ENCODE measurements at regions not wholly inside any gene's neighbourhood (a gene's known extent, or its start where the extent isn't known, plus 50 kb on each side); places are given as distances from the start of the nearest gene placed in this dataset.
A peak's percentile ranks its signal among the peaks of the same experiment; 100 is the strongest.

DNA sequence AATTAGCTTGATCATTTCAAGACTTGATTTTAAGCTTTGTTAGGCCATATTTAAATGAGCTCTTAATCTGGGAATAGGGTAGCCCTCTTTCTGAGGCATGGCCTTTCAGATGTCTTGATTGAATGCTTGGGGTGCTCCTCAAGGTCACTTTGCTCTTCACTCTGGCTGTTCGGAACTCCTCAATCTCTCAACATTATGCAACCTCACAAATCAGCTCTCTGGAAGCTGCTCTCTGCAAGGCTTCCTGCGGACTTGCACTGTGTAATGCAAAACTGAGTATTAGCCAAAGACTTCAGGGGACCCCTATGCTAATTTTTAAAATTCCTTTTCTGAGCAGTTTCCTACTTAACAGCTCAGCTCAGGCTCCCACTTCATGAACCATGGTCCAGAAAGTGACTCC is 398.3 kb downstream of the PRDM5 start:
- DNase-seq, result no peak

DNA sequence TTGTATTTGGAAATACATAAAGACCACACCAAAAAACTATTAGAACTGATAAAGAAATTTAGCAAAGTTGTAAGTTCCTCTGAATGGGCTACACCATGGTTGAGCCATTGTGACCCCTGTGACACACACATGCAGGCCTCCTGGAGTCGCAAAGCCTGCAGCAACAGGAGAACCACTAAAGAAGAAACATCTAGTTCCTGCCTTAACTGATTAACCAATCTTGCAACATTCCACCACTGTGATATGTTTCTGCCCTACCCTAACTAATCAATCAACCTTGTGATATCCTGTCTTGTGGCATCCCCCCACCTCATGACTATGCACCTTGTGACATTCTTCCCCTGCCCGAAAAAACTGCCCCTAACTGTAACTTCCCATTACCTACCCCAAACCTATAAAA is 401.8 kb downstream of the PRDM5 start:
- no peak for DNase-seq

DNA sequence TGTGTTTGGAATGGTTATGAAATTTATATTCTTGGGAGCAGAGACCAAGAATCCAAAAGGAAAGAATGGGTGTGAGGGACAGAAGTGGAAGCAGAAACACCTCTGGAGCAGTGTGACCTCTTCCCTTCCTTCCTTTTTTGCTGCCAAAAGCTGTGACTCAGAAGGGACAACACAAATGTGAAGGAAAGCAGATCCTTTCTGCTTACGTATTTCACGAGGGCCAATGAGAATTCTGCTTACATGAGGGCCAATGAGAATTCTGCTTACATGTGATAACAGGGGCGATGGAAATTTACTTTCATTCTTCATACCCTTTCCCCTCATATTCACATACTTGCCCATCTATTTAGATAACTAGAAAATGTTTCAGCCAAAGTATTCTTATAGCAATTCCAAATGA is 404.6 kb downstream of the PRDM5 start:
- DNase-seq, result peak; percentile 36

DNA sequence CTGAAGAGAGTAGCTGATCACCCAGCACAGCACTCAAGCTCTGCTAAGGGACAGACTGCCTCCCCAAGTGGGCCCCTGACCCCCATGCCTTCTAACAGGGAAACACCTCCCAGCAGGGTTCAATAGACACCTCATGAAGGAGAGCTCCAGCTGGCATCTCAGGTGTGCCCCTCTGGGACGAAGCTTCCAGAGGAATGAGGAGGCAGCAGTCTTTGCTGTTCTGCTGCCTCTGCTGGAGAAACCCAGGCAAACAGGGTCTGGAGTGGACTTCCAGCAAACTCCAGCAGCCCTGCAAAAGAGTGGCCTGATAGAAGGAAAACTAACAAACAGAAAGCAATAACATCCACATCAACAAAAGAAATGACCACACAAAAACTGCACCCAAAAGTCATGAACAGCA is 412.8 kb downstream of the PRDM5 start:
- DNase-seq, result no peak

DNA sequence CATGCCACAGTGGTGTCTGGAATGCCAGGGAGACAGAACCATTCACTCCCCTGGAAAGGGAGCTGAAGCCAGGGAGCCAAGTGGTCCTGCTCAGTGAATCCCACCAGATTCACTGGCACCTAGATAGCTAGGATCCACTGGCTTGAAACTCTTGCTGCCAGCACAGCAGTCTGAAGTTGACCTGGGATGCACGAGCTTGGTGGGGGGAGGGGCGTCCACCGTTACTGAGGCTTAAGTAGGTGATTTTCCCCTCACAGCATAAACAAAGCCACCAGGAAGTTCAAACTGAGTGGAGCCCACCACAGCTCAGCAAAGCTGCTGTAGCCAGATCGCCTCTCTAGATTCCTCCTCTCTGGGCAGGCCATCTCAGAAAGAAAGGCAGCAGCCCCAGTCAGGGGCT is 413.3 kb downstream of the PRDM5 start:
- DNase-seq, result no peak

DNA sequence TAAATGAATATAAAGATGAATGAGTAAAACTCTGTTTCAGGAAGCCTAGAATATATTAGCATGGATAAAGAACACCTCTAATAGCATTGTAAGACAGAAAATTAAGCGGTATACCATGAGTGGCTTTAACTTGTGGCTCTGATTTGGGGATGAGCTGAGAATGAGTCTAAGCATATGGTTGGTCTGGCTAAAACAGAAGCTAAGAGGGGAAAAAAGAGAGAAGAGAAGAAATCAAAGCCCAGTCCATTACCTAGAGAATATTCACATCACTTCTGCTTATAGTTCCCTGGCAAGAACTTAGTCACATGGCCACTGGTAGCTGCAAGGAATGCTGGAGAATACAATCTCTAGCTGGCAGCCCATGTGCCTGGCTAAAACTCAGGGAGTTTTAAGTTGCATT is 414.5 kb downstream of the PRDM5 start:
- DNase-seq, result no peak

DNA sequence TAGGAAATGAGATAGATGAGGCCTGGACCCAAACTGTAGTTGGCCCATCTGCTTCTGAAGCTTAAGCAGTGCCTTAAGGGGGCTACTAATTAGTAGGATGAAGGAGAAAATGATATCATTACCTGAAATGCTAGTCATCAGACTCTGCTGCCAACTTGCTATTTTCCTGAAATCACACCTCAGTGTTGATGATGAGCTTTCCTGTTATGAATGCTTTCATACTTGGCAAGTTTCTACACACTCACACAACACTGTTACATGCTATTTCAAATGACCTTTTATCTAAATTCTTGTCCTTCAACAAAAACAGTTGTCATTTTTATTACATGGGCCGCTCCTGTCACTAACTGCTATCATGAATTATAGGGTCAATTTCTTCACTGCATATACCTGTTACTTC is 416.0 kb downstream of the PRDM5 start:
- no peak for DNase-seq

DNA sequence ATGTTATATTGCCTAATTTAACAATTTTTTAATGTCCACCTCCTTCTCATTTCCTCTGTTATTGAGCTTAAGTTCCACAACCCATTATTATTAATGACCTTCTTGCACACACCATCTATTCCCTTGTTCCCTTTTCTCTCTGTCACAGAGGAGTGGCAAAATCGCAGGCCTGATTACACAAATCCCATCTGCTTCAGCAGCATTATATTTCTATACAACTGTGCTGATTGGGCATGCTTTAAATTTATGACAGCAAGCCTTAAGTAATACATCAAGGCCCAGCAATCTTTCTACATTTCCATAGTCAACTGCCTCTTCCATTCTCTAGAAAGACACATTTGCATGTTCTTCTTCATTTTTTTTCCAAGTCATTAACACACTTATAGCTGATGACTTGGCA is 423.8 kb downstream of the PRDM5 start:
- no peak for DNase-seq

DNA sequence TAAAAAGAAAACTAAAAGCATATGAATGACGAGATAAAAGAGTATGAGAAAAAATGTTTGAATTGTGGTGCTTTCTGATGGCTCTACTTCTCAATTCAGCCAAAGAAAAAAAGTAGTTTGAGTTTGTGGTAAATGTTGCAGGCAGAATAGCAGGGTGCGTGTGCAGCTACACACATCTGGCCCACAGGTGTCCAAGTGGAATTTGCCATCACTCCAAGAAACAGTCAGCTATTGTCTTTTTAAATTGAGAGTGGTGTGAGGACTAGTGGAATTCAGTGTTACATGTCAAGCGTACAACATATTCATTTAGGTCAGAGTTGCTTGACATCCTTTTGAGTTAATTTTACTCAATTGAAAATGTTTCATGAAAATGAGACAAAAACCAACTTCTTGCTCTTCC is 424.8 kb upstream of the MAD2L1 start:
- no peak for DNase-seq

DNA sequence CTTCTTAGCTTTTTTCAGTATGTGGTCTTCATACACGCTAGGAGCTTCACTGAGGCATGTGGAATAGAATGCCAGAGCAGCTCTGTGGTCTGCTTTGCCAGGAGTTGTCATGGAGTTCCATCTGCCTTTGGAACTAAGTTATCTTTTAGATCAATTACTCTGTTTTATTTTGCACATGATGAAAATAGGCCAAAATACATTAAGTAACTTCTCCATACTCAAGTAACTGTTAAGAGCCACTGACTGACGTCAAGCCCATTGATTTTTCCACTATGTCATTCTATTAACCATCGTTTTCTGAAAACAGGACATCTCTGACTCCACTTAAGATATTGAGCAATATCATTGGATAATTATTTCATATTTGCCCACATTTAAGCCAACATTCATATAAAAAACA is 415.1 kb upstream of the MAD2L1 start:
- peak; percentile 21 for DNase-seq

DNA sequence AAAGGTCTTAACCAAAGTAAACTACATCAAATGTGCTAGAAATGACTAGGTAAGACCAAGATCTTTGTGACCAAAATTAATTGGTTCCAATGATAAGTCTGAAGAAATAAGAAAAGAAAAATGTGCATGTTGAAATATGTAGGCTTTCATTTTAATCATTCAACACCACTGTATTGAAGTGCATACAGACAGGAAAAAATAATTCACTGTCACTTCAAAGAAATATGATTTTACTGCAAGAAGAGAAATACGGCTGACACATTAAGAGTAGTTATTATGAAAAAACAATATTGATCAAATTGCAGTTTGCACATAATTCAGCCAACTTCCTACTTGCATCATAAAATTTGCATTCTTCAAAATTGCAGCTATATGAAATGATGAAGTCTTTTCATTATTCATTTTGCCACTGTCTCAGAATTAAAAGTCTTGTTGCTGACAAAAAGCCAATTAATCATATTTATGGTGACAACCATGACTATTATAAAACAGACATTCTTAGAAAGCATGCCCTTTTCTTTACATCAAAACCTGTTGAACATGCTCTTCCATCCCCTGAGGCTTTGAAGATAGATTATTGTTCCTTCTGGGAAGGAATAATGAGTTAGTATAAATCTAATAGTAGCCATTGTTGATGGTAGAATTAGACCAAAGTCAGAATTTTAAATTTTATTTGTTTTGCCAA is 405.9 kb upstream of the MAD2L1 start:
- no peak for DNase-seq

DNA sequence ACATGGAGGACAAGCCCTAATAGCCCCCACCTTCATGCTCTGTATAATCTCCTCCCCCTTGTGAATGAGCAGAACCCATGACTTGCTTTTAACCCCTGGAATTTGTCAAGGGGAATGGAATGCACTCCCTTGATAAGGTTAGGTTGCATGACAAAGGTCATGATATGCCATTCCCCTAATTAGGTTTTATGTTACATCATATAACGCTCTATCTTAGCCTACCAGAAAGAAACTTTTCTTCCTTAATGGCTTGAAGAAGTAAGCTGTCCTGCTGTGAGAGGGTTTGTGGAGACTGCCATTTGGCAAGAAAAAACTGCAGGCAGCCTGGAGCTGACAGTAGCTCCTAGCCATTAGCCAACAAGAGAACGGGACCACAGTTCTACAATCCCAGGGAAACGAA is 399.8 kb upstream of the MAD2L1 start:
- DNase-seq, result no peak

DNA sequence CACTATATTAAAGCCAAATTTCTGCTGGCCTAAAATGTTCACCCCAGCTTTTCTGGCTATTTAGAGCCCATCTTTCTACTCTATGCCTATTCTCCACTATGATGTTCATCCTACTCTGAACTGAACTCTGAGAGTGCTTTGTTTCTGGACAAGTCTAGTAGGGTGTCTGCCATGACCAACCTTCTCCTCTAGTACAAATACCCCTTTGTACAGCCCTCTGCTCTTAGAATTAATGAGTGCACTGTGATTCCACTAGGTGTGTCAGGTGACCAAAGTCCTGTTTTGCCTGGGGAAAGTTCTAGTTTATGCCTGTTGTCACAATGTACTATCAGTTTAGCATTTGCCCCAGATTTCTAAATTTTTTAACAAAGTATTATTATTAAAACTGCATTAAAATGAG is 388.1 kb upstream of the MAD2L1 start:
- DNase-seq, result no peak

DNA sequence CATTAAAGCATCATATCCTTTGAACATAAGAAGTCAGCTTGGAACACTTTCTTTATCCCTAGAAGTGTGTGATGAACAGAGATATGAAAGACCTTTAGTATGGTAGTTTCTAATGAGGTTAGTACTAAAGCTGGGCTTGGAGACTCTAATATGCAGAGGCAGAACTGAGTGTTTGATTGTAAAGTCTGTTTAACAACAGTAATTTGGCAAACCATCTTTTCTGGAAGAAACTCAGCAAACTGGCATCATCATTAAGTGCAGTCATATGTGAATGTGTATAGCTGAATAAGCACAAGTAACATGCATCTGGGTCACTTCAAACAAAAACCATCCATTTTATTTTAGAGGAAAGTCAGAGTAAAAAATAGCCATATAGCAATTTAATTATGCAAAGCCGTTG is 385.9 kb upstream of the MAD2L1 start:
- no peak for DNase-seq

DNA sequence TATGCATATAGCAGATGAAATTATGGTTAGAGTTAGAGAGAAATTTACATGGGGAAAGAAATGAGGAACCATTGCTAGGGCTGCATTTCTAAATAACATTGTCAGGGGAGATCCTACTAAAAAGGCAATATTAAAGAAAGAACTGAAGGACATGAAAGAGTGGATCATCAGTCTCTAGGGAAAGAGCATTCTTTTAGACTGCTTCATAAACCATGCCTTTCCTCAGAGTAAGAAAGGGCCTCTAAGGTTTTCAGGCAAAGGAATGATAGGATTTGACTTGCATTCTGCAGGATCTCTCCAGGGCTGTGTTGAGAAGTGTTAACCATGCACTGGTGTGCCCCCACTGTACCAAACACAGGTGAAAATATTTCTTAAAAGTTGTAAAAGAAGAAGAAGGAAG is 385.4 kb upstream of the MAD2L1 start:
- peak; percentile 77 for DNase-seq

DNA sequence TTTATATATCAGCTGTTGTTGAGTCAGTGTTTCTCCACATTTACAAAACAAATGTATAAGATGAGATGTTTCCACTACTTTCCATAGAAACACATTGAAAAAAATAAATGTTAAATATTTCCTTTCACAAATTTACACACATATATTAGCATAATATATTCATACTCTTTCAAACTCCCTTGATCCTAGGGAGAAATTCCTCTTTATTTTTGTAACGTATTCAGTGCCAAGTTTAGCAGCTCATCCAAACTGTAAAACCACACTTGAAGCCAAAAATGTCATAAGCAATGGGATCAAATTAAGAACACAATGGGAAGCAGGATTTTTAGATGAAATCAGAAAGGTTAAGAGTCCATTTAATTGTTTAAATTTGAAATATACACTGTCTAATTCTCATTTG is 381.1 kb upstream of the MAD2L1 start:
- DNase-seq, result peak; percentile 21

DNA sequence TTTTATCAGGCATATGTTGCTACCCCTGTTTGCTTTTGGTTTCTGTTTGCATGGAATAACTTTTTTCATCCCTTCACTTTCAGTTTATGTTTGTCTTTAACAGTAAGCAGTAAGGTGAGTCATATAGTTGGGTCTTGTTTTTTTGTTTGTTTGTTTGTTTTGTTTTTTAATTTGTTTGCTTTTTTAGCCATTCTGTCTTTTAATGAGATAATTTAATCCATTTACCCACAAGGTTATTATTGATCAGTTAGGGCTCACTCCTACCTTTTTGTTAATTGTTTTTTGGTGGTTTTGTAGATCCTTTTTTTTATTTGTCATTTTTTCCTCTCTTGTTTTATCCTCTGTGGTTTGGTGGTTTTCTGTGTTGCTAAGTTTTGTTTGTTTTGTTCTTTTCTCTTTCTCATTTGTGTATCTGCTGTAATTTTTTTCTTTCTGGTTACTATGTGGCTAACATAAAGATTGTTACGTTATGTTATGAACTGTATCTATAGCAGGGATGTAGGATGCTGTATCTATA is 379.5 kb upstream of the MAD2L1 start:
- no peak for DNase-seq

DNA sequence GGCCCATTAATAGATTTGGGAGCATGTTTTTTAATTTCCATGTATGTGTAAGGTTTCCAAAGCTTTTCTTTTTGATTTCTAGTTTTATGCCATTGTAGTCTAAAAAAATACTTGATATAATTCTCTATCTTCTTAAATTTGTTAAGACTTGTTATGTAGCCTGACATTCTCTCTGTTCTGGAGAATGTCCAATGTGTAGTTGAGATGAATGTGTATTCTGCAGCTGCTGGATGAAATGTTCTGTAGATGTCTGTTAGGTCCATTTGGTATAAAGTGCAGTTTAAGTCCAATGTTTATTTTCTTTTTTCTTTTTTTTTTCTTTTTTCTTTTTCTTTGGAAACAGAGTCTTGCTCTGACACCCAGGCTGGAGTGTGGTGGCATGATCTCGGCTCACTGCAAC is 378.5 kb upstream of the MAD2L1 start:
- no peak for DNase-seq

DNA sequence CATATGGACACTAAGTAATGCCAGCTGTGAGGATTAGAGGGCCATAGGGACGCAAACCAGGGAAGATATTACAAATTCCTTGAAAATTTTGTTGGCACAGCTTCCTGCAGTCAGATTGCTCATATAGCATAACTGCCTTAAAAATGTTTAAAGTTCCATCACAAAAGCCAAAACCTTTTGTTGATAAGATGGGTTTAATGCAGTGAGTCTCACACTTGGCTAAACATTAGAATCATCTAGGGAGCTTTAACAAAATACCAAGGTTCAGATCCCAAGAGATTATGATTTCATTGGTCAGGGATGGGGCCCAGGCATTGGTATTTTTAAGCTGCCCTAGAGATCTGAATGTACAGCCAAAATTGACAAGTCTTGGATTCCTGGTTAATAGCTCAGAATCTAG is 376.5 kb upstream of the MAD2L1 start:
- peak; percentile 96 for DNase-seq

DNA sequence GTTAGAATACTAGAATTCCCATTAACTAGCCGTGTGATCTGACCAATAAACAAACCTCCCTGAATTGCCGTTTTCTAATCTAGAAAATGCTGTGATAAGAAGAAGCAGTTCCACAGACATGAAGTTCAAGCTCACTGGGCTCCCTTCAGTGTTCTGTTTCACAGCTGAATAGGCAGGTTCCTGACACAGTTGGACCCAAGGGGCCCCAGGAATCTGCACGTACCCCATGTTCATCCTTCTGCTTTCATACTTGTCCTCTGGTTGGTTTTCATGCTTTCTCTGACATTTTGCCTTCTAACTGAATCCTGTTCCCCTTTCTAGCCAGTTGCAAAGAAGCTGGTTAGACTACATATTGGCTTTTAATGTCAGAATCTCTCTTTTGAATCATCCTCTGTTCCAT is 374.1 kb upstream of the MAD2L1 start:
- DNase-seq, result no peak

DNA sequence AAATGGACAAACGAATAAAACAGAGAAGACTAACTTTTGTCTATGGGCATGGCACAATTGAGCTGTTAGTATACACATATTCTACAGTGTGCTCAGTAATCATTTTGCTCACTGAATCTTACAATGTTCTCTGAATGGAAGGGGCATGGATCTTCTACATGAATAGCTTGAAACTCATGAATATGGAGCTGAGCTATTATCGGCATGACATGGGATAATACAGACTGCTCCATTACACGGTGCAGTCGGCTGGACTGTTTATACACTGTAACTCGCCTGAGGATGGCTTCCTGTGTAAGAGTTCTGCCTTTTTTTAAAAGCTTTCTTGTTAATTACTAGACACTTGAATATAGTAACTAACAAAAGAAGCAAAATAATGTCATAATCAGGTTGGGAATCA is 368.5 kb upstream of the MAD2L1 start:
- DNase-seq, result no peak

DNA sequence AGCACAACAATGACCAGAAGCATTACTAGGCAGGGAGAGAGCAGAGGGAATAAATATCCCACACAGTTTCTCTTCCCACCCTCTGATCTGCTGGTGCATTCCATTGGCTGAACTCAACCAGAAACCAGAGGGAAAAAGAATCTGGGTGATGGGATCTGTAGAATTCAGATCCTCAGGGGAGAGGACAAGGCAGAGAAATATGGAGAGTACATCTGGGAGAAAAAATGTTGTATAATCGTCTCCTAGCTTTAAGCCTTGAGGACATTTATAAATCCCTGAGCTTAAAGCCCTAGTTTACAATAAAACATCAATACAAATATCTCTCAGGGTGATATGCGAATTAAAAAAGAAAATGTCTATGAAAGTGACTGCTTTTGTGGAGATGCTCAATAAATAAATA is 368.1 kb upstream of the MAD2L1 start:
- no peak for DNase-seq

DNA sequence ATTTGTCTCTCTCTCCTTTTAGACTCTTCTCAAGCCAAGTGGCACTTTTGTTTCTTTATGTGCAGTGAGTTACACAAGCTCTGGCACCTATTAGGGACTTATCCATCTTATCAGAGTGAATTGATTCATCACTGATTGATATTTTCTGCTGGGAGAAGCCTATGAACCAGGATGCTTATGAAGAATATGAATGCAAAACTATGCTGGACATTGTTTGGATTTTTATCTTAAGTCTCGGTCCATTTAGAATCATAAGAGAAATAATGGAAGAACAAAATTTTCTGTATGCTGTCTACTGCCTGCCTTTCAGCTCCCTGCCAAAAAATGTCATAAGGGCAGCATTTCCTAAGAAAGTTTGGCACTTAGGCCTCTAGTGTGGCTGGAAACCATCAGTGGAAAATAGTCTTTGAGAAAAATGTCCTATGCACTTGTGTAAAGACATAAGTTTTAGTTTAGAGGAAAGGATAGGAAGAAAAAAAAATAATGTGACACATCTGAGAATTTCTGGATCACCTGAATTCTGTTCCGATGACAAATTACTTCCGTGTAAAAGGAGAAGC is 365.7 kb upstream of the MAD2L1 start:
- no peak for DNase-seq

DNA sequence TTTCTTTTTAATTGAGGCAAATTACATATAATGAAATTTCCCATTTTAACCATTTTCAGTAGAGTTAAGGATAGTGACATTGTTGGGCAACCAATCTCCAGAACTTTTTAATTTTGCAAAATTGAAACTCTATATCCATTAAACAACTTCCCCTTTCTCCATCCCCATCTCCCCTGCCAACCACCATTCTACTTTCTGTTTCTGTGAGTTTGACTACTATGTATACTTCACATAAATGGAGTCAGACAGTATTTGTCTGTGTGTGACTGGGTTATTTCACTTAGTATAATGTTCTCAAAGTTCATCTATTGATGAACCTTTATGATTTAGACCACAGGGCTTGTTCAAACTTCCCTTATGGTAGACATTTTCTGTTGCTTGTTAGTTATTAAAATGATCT is 364.5 kb upstream of the MAD2L1 start:
- no peak for DNase-seq

DNA sequence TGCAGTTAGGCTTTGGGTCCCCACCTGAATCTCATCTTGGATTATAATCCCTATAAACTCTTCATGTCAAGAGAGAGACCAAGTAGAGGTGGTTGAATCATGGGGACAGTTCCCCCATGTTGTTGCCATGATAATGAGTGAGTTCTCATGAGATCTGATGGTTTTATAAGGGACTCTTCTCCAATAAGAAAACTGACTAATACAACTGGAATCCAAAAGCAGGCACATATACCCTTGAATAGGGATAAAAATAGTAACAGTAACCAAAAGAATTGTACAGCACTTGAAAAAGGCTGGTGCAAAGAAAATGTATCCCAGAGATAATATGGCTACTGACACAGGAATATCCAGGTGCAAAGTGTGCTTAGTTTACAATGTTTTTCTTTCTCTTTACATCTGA is 351.5 kb upstream of the MAD2L1 start:
- peak; percentile 22 for DNase-seq
